ENCODE measurements at regions not wholly inside any gene's neighbourhood (a gene's known extent, or its start where the extent isn't known, plus 50 kb on each side); places are given as distances from the start of the nearest gene placed in this dataset.
A peak's percentile ranks its signal among the peaks of the same experiment; 100 is the strongest.

DNA sequence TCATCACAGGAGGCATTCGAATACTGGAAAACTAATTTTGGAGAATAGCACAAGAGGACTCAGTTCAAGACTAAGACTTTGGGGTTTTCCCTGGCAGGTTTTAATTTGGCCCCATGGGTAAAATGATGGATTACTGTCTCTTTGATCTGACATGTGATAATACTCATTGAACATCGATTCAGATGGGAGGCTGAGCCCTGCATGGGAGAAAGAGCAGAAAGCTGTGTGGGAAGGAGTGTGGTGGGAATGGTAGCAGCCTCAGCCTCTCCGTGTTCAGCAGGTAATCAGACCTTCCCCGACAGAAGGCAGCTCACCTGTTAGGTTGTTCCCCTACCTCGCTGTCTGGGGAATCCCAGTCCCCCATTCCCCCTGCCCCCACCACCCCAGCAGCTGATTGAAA, 124.7 kb upstream of the TNRC6C start:
- no peaks in the 10 kb centered on the region for H3K9me1 ChIP-seq (ENCODE audit: control insufficient read depth, insufficient read depth, low read length)
- ATAC-seq: no peak
- WGBS (ENCODE audit: insufficient coverage, low coverage, missing lambda C conversion rate): 46% methylated on average over 5 of the region's 5 CpGs
- H3K4me3 ChIP-seq: no peak overlapping the region
- H3K4me2 ChIP-seq (ENCODE audit: insufficient read depth, low read length): peak overlapping the region; percentile 86; the same call in 1 of the 2 replicates
- TF ChIP-seq SRSF1 (IDR thresholded peaks at IDR 0.05; ENCODE audit: low read depth, low read length): no peak
- TF ChIP-seq ZNF184 (CRISPR knock-in tag; IDR thresholded peaks at IDR 0.05): no peak
- no peak for TF ChIP-seq MTA2 (IDR thresholded peaks at IDR 0.05; ENCODE audit: low read depth)
- TF ChIP-seq MYC (IDR thresholded peaks at IDR 0.05; ENCODE audit: low read depth, low read length): no peak
- TF ChIP-seq MYC (CRISPR knock-in tag; IDR thresholded peaks at IDR 0.05; ENCODE audit: borderline replicate concordance, low read depth): no peak
- TF ChIP-seq IRF1 (CRISPR knock-in tag; IDR thresholded peaks at IDR 0.05; ENCODE audit: borderline replicate concordance): no peak
- no peak for TF ChIP-seq HOMEZ (CRISPR knock-in tag; IDR thresholded peaks at IDR 0.05)
- no peak for TF ChIP-seq ZNF436 (CRISPR knock-in tag; IDR thresholded peaks at IDR 0.05)
- TF ChIP-seq ZNF3 (CRISPR knock-in tag; IDR thresholded peaks at IDR 0.05): no peak
- no peak for TF ChIP-seq YY1 (IDR thresholded peaks at IDR 0.05; ENCODE audit: borderline replicate concordance in 1 of 3, control insufficient read depth in 1 of 3, extremely low read depth in 1 of 3, insufficient read depth in 3 of 3, insufficient read length in 1 of 3, insufficient replicate concordance in 2 of 3, low read depth in 1 of 3, low read length in 2 of 3)
- no peak for TF ChIP-seq SRSF9 (IDR thresholded peaks at IDR 0.05; ENCODE audit: borderline replicate concordance, low read depth, low read length)
- TF ChIP-seq STAG1 (CRISPR knock-in tag; IDR thresholded peaks at IDR 0.05; ENCODE audit: borderline replicate concordance): no peak
- no peaks in the 10 kb centered on the region for H3K79me2 ChIP-seq (ENCODE audit: control insufficient read depth, insufficient read depth, low read length)
- ChIA-PET POLR2A (interaction anchor here (0.8 to 1.5 kb wide), 4 partner anchors 8 to 98 kb away, joined by 3 to 7 read pairs (median 3); no protein-coding TSS in a partner anchor), CTCF (ENCODE audit: low intra/inter-chr PET ratio) (no interaction called here)
- no TSS peak for BruUV-seq (replicated peaks)
- no peaks in the 10 kb centered on the region for H3K27me3 ChIP-seq (ENCODE audit: control insufficient read depth in 2 of 2, insufficient read depth in 2 of 2, low read length in 2 of 2)
- H3K9me3 ChIP-seq (replicated peaks; ENCODE audit: control insufficient read depth, insufficient read depth, low read depth, low read length): no peaks in the 10 kb centered on the region; the same call in 1 of the 2 replicates
- no peak overlapping the region for H3K27ac ChIP-seq (ENCODE audit: extremely low read depth, low read depth, low read length)
- H2AFZ ChIP-seq (ENCODE audit: low read depth, low read length): no peak overlapping the region
- H4K20me1 ChIP-seq (replicated peaks; ENCODE audit: control insufficient read depth, insufficient read depth, low read length): no peaks in the 10 kb centered on the region
- no peak overlapping the region for H3K9ac ChIP-seq (ENCODE audit: insufficient read depth in 1 of 2, low read depth in 2 of 2, low read length in 2 of 2)
- in situ Hi-C loops (cut with MboI): no loop called here
- no peak for DNase-seq (ENCODE audit: extremely low read depth in 1 of 4, low spot score in 3 of 4)
- peaks cover 31 to 44% of the 10 kb centered on the region in 2 experiments for H3K4me1 ChIP-seq (replicated peaks in 1 of 2; ENCODE audit: control insufficient read depth in 2 of 2, insufficient read depth in 2 of 2, low read length in 2 of 2)
- intact Hi-C loops (cut with micrococcal nuclease): loop anchor here (10.0 kb wide), 1 partner anchor 51 kb away; no protein-coding TSS in a partner anchor
- no peaks in the 10 kb centered on the region for H3K36me3 ChIP-seq (ENCODE audit: control insufficient read depth, insufficient read depth, low read length)
- no peak for FAIRE-seq
